UCSD-AML1 (cell line): ENCODE measurements at regions not wholly inside any gene's neighbourhood (a gene's known extent, or its start where the extent isn't known, plus 50 kb on each side); places are given as distances from the start of the nearest gene placed in this dataset.

ENCODE experiments used
- DNase-seq: peaks from one replicate; lab custom pipeline; 2025; ENCODE audit not compliant: unreplicated experiment; lab: John Stamatoyannopoulos, UW

- DNase-seq, result no peak
Measured at GRCh38 chr2:12274591-12274990, 442.1 kb upstream of the TRIB2 start.

DNA sequence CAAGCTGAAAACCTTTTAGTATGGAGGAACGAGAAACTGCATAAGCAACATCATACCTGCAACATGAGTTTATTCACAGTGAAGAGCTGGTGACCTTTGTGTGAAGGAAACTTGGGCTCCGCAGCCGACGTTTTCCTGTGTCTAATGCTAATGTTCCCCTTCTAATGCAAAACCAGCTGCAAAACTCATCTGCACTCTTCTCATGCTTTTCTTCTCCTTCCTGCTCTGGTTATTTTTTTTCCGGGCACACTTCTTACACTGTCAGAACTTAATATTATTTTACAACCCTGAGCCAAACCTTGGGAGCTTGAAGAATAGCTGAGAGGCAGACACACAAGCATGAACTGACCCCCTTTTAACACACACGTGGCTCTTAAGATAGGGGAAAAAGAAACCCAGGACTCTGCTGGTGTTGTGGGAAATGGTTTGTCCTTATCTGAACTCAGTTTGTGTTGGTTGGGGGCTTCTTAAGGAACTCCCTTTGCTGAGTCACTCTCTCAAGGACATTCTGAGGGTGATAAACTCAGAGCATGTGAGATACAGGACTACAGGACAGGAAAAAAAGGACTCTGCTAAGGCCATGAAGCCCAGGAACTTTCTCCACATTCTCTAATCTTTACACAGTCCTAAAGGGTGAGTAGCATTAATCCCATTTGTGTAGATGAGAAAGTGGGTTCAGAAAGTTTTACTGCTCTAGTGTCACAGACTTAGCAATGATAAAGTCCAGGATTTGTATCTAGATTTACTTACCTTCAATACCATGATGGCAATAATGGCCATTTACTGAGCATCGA lies 439.3 kb upstream of the TRIB2 start:
- DNase-seq, result no peak

DNA sequence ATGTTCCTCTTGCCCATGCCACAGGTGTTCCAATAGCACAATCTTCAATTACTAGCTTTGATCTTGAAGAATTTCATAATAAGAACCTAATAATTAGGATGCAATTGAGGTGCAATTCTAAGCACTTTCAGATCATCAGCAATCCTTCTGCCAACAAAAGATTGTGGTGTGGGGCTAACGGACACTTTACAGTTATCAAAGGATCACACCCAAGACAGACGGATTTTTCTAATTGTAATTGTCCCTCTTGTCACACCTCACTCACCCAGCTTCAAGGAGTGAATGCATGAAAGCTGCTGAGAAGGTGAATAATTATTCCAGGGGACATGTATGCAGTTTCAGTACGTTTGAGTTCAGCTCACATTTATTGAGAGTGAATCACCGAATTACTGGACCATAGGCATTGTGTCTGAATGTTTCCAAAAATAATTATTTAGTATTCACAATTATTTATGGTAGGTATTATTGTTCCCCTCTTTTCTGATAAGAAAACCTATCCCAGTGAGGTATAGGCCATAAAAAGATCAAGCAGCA lies 438.5 kb upstream of the TRIB2 start:
- no peak for DNase-seq

GRCh38 chr2:12282780-12283695 lies 433.7 kb upstream of the TRIB2 start:
- DNase-seq, result no peak

DNA sequence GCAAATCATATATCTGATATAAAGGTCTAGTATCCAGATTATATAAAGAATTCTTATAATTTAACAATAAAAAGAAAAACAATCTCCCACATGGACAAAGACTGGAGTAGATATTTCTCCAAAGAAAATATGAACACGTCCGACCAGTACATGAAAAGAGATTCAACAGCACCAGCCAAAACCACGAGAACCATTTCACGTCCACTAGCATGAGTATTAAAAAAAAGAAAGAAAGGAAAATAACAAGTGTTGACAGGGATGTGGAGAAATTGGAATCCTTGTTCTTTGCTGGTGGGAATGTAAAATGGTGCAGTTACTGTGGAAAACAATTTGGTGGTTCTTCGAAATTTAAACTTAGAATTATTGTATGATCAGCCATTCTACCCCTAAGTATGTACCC lies 432.7 kb upstream of the TRIB2 start:
- no peak for DNase-seq

DNA sequence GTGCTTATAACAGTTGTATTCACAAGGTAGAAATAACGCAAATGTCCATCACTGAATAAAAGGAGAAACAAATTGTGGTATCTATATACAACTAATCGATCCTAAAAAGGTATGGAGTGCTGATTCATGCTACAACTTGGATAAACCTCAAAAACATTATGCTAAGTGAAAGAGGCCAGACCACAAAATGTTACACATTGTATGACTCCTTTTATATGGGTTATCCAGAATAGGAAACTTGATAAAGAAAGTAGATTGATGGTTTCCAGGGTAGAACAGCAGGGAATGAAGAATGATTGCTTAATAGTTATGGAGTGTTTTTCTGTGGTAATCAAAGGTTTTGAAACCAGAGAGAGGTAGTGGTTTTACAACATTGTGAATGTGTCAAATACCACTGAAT lies 432.2 kb upstream of the TRIB2 start:
- no peak for DNase-seq

GRCh38 chr2:12286347-12286746 lies 430.4 kb upstream of the TRIB2 start:
- no peak for DNase-seq

GRCh38 chr2:12287220-12287751 lies 429.4 kb upstream of the TRIB2 start:
- DNase-seq, result no peak

DNA sequence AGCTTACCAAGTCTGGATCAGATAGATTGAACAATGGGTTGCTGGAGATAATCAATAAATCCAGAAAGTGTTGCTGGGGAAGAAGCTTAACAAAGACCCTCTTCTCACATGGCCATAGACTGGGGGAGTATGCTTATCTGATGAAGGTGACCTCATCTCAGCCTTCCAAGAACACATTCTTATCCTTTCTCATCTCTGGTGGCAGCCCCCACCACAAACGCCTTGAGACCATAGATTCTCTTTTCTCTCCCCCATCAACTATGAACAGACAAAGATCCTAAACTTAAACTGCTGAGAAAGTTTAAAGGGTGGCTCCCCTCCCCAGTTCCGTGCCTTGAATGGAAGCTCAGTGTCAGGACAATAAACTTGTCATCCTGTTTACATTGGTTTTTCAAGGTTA lies 428.7 kb upstream of the TRIB2 start:
- no peak for DNase-seq

- no peak for DNase-seq
Measured at GRCh38 chr2:12289120-12289802, 427.5 kb upstream of the TRIB2 start.

DNA sequence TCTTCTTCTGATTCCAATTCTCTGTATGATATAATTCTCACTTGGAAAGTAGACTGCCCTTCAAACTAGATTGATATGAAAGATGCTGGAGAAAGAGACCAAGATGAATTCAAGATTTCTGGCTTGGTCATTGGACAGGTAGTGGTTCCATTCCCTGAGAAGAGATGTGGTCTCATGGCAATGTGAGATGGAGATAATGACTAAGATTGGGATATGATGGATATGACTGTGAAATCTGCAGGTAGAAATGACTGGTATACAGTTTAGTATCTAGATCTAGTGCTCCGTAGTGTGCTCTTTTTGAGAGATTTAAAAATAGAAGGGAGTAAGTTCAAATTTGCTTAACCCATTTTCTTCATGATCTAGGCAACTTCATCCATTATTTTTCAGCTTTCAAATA lies 425.4 kb upstream of the TRIB2 start:
- no peak for DNase-seq

DNA sequence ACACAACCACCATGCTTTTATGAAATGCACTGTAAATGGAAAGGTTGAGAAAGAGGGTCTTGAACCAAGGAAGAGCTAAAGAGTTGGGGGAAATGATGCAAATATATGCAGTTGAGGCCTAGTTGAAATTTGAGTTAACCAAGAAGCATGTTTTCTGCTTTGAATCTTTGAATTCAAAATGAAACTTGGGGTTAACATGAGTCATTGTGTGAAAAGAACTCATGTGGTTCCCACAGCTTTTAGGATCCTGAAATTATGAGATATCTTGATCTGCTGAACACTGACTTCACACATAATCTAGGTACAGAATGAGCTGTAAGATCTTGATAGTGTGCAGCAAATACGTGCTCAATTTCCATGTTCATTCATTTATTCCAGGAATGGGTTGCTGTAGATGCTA lies 422.9 kb upstream of the TRIB2 start:
- DNase-seq, result no peak

GRCh38 chr2:12295856-12296519 lies 420.7 kb upstream of the TRIB2 start:
- no peak for DNase-seq

DNA sequence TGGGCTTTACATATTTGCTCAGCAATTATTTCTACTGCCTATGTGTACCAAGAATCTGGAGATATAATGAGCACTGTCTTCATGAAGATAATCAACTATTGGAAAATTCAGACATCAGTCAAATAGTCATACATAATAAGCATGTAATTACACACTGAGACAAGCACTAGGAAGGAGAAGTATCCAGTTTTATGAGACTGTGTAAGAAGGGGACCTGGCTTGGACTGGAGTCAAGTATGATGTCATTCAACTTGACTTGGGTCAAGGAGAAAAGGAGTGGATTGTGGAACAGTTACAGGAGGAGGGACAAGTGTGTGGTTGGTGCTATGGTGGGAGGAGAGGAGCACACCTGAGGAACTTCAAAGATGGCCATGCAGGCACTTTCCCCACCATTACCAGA lies 419.8 kb upstream of the TRIB2 start:
- no peak for DNase-seq

GRCh38 chr2:12298352-12298751 lies 418.4 kb upstream of the TRIB2 start:
- DNase-seq, result no peak

- DNase-seq, result no peak
Measured at GRCh38 chr2:12299431-12299830, 417.3 kb upstream of the TRIB2 start.

DNA sequence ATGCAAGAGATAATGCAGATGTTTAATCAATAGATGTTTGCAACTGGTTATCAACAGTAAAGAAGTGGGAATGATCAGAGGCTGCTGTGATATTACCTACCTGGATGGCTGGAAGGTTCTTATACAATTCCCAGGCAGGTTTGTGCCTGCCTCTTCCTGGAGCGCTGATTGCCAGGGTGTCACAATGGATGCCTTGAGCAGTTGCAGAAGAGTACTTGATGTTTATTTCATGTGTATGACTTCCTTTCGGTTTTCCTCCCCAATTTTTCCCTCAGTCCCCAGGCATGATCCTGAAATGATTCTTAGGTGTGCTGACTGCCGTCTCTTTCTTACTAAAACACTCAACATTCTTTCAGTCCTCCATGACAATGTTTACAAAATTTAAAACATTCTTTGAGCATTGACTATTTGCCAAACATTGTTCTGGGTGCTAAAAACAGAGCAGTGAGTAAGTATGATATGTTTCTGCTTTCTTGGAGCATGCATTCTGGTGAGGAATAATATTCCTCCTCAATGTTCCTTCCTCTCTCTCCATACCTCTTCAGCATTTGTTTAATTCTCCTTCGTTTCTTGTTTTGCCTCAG lies 416.6 kb upstream of the TRIB2 start:
- no peak for DNase-seq

DNA sequence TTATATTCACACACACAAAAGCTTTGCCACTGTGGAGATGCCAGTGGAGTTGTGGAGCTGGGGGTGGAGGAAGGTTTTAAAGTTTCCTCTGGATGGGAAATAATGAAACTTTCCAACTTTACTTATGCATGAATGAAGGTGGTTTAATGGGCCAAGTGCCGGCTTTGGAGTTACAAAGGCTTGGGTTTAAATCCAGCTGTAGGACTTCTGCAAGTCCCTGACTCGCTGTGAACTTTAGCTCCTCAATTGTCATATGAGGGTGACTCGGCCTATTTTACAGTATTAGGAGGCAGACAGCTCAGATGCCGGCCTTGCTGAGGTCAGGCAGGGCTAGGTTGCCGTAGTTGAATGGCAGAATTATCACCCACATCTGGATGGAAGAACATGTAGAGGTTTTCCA lies 415.8 kb upstream of the TRIB2 start:
- DNase-seq, result no peak

GRCh38 chr2:12302140-12302539 lies 414.6 kb upstream of the TRIB2 start:
- DNase-seq, result no peak

GRCh38 chr2:12302691-12303090 lies 414.0 kb upstream of the TRIB2 start:
- DNase-seq, result no peak
